GM13977 (cell line): ENCODE measurements at regions not wholly inside any gene's neighbourhood (a gene's known extent, or its start where the extent isn't known, plus 50 kb on each side); places are given as distances from the start of the nearest gene placed in this dataset.

ENCODE experiments used
- DNase-seq: peaks from one replicate; pipeline ENCODE4 v3.0.0; 2012; ENCODE audit warnings: low spot score
- CTCF ChIP-seq: IDR thresholded peaks from 2 replicates; pipeline ENCODE4 v1.5.1; 2012; ENCODE audit warnings: mild to moderate bottlenecking, control low read depth; ENCODE audit not compliant: insufficient read depth; ENCODE audit errors: extremely low read depth, missing control alignments
- in situ Hi-C: fragments of 300-500 bp; cut with MboI; formaldehyde crosslinking; loops from one replicate; pipeline ENCODE4 v1.12.0; 2022; ENCODE audit warnings: low sequenced_read_pairs, low pct_unique_long_range_greater_than_20kb, mixed read lengths, inconsistent platforms; ENCODE audit not compliant: unreplicated experiment

GRCh38 chr11:131204282-131204681 is 166.1 kb upstream of the NTM start:
- no peak for TF ChIP-seq CTCF
- in situ Hi-C loops = no loop called here
- DNase-seq = no peak

- DNase-seq = no peak
- in situ Hi-C loops = no loop called here
- no peak for TF ChIP-seq CTCF
Observed at GRCh38 chr11:131204765-131205380, 165.5 kb upstream of the NTM start.

GRCh38 chr11:131206671-131207070 is 163.7 kb upstream of the NTM start:
- no peak for DNase-seq
- TF ChIP-seq CTCF = no peak
- in situ Hi-C loops = no loop called here

GRCh38 chr11:131207901-131208300 is 162.5 kb upstream of the NTM start:
- in situ Hi-C loops = no loop called here
- TF ChIP-seq CTCF = no peak

GRCh38 chr11:131217313-131218310 is 152.8 kb upstream of the NTM start:
- peak; percentile 64 for TF ChIP-seq CTCF
- no peak for DNase-seq
- in situ Hi-C loops = no loop called here

More at GRCh38 chr11:131207901-131208300, 162.5 kb upstream of the NTM start:
- DNase-seq = no peak

GRCh38 chr11:131218542-131218941 is 151.9 kb upstream of the NTM start:
- no peak for DNase-seq
- in situ Hi-C loops = no loop called here
- TF ChIP-seq CTCF = no peak
